Neural cell (in vitro differentiated cells): ENCODE measurements at regions not wholly inside any gene's neighbourhood (a gene's known extent, or its start where the extent isn't known, plus 50 kb on each side); places are given as distances from the start of the nearest gene placed in this dataset.

Experiments used
- H2AFZ ChIP-seq: fragments of 200-600, 300-800 bp; sonication (generic), shearing (Covaris generic); 2 replicates; pipeline ENCODE4 v1.6.0; 2014; ENCODE audit warnings: low read depth, mild to moderate bottlenecking, antibody characterized with exemption, low read length, moderate library complexity
- H3F3A ChIP-seq: fragments of 200-600 bp; shearing (Covaris generic); 2 replicates; pipeline ENCODE4 v1.6.1; 2016; ENCODE audit warnings: mild to moderate bottlenecking, moderate library complexity, mixed read lengths, antibody characterized with exemption, low read length; ENCODE audit not compliant: insufficient read depth, poor library complexity, severe bottlenecking
- H3K27ac ChIP-seq: fragments of 200-600, 300-800 bp; sonication (generic), shearing (Covaris generic); 2 replicates; pipeline ENCODE4 v1.5.1; 2014; ENCODE audit warnings: mild to moderate bottlenecking, low read length, moderate library complexity
- H3K27me3 ChIP-seq: fragments of 300-800, 200-600 bp; sonication (generic), shearing (Covaris generic); 2 replicates; pipeline ENCODE4 v1.6.0; 2014; ENCODE audit warnings: mild to moderate bottlenecking, low read depth, low read length, moderate library complexity; ENCODE audit not compliant: insufficient read depth
- H3K36me3 ChIP-seq: fragments of 300-800, 200-600 bp; sonication (generic), shearing (Covaris generic); 2 replicates; pipeline ENCODE4 v1.5.1; 2014; ENCODE audit warnings: mild to moderate bottlenecking, antibody characterized with exemption, low read length, moderate library complexity; ENCODE audit not compliant: insufficient read depth
- H3K4me2 ChIP-seq: fragments of 300-800, 200-600 bp; sonication (generic), shearing (Covaris generic); 2 replicates; pipeline ENCODE4 v1.6.0; 2014; ENCODE audit warnings: mild to moderate bottlenecking, low read length
- H3K4me3 ChIP-seq: fragments of 300-800, 200-600 bp; sonication (generic), shearing (Covaris generic); 2 replicates; pipeline ENCODE4 v1.5.1; 2014; ENCODE audit warnings: mild to moderate bottlenecking, low read length, moderate library complexity
- H3K79me2 ChIP-seq: fragments of 200-600 bp; shearing (Covaris generic); replicated peaks from 2 replicates; pipeline ENCODE4 v1.6.0; 2014; ENCODE audit warnings: mild to moderate bottlenecking, low read length, moderate library complexity; ENCODE audit not compliant: insufficient read depth
- H3K9ac ChIP-seq: fragments of 300-800, 200-600 bp; sonication (generic), shearing (Covaris generic); 2 replicates; pipeline ENCODE4 v1.6.1; 2016; ENCODE audit warnings: mild to moderate bottlenecking, low read length, mixed read lengths
- H3K9me2 ChIP-seq: fragments of 200-600 bp; shearing (Covaris generic); 2 replicates; pipeline ENCODE4 v1.6.1; 2016; ENCODE audit warnings: mild to moderate bottlenecking, low read length, mixed read lengths; ENCODE audit not compliant: insufficient read depth
- H3K9me3 ChIP-seq: fragments of 200-600, 300-800 bp; sonication (generic), shearing (Covaris generic); 2 replicates; pipeline ENCODE4 v1.6.1; 2016; ENCODE audit warnings: mild to moderate bottlenecking, mixed run types, low read length, moderate library complexity, mixed read lengths
- H4K20me1 ChIP-seq: fragments of 200-600 bp; shearing (Covaris generic); 2 replicates; pipeline ENCODE4 v1.6.1; 2016; ENCODE audit warnings: mild to moderate bottlenecking, mixed run types; ENCODE audit not compliant: insufficient read depth
- EP300 ChIP-seq: fragments of 450-650 bp; conservative IDR thresholded peaks from 2 replicates; pipeline ENCODE4 v1.6.1; 2014; ENCODE audit warnings: antibody characterized with exemption, mild to moderate bottlenecking, moderate library complexity; ENCODE audit not compliant: poor library complexity, severe bottlenecking
- EZH2 ChIP-seq: fragments of 200-600, 300-800 bp; shearing (Covaris generic), sonication (generic); IDR thresholded peaks from 2 replicates; pipeline ENCODE4 v1.6.1; 2014; ENCODE audit warnings: antibody characterized with exemption, low read length, borderline replicate concordance, mild to moderate bottlenecking; ENCODE audit not compliant: insufficient read depth, poor library complexity, severe bottlenecking
- MXI1 ChIP-seq: fragments of 450-650 bp; conservative IDR thresholded peaks from 2 replicates; pipeline ENCODE4 v1.6.1; 2014; ENCODE audit warnings: antibody characterized with exemption, mild to moderate bottlenecking; ENCODE audit not compliant: poor library complexity, severe bottlenecking
- POLR2AphosphoS5 ChIP-seq: IDR thresholded peaks from 2 replicates; pipeline ENCODE4 v1.6.1; 2012
- RAD21 ChIP-seq: fragments of 450-650 bp; conservative IDR thresholded peaks from 2 replicates; pipeline ENCODE4 v1.6.1; 2014; ENCODE audit warnings: antibody characterized with exemption, mild to moderate bottlenecking, moderate library complexity
- SMC3 ChIP-seq: fragments of 450-650 bp; conservative IDR thresholded peaks from 2 replicates; pipeline ENCODE4 v1.6.1; 2014; ENCODE audit warnings: antibody characterized with exemption, mild to moderate bottlenecking, moderate library complexity; ENCODE audit not compliant: poor library complexity
- TAF1 ChIP-seq: IDR thresholded peaks from 2 replicates; pipeline ENCODE4 v1.6.1; 2012; ENCODE audit warnings: low read depth
- TF ChIP-seq, protein P1 (sequence below): IDR thresholded peaks from 2 replicates; pipeline ENCODE4 v1.6.1; 2012; ENCODE audit warnings: borderline replicate concordance
- TF ChIP-seq, protein P2 (sequence below): fragments of 450-650 bp; IDR thresholded peaks from 2 replicates; pipeline ENCODE4 v1.5.1; 2014; ENCODE audit warnings: antibody characterized with exemption, mild to moderate bottlenecking, moderate library complexity; ENCODE audit not compliant: poor library complexity, severe bottlenecking

DNA sequence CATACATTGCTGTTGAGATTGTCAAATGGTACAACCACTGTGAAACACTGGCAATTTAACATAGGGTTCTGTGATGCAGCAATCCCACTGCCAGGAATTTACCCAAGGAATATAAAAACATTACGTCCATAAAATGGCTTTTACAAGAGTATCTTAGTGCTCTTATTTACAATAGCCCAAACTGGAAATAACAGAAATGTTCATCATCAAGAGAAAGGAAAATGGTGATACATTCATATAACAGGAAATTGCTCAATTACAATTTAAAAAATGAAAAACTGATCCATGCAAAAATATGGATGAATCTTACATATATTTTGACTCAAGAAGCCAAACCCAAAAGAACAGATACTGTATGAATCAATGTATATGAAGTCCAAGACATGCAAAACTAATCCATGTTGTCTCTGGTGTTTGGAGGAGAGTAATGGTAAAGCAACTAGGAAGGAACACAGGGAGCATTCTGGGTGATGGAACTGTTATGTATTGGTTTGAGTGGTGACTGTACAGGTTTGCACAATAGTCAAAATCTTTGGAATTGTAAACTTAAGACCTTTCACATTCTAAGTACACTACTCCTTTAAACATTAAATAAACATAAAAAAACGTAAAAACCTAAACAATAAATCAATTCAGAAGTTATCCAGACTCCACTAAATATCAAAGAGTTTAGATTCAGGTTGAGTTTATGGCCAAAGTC lies 104.8 kb upstream of the WDR75 start:
- Histone ChIP-seq H3K27ac (no peak overlapping the region), H3K9me3 (no peaks in the 10 kb centered on the region), H3K9me2 (no peaks in the 10 kb centered on the region), H3F3A (no peaks in the 10 kb centered on the region), H2AFZ (no peak overlapping the region), H3K4me2 (no peak overlapping the region), H3K27me3 (no peaks in the 10 kb centered on the region), H4K20me1 (no peaks in the 10 kb centered on the region), H3K9ac (no peak overlapping the region), H3K79me2 (no peaks in the 10 kb centered on the region), H3K36me3 (no peaks in the 10 kb centered on the region), H3K4me3 (no peak overlapping the region)
- TF ChIP-seq EP300: no peak
- TF ChIP-seq MXI1: no peak
- no peak for TF ChIP-seq POLR2AphosphoS5
- TF ChIP-seq, protein P1, sequence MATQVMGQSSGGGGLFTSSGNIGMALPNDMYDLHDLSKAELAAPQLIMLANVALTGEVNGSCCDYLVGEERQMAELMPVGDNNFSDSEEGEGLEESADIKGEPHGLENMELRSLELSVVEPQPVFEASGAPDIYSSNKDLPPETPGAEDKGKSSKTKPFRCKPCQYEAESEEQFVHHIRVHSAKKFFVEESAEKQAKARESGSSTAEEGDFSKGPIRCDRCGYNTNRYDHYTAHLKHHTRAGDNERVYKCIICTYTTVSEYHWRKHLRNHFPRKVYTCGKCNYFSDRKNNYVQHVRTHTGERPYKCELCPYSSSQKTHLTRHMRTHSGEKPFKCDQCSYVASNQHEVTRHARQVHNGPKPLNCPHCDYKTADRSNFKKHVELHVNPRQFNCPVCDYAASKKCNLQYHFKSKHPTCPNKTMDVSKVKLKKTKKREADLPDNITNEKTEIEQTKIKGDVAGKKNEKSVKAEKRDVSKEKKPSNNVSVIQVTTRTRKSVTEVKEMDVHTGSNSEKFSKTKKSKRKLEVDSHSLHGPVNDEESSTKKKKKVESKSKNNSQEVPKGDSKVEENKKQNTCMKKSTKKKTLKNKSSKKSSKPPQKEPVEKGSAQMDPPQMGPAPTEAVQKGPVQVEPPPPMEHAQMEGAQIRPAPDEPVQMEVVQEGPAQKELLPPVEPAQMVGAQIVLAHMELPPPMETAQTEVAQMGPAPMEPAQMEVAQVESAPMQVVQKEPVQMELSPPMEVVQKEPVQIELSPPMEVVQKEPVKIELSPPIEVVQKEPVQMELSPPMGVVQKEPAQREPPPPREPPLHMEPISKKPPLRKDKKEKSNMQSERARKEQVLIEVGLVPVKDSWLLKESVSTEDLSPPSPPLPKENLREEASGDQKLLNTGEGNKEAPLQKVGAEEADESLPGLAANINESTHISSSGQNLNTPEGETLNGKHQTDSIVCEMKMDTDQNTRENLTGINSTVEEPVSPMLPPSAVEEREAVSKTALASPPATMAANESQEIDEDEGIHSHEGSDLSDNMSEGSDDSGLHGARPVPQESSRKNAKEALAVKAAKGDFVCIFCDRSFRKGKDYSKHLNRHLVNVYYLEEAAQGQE: no peak
- TF ChIP-seq TAF1: no peak
- TF ChIP-seq SMC3: no peak
- TF ChIP-seq, protein P2, sequence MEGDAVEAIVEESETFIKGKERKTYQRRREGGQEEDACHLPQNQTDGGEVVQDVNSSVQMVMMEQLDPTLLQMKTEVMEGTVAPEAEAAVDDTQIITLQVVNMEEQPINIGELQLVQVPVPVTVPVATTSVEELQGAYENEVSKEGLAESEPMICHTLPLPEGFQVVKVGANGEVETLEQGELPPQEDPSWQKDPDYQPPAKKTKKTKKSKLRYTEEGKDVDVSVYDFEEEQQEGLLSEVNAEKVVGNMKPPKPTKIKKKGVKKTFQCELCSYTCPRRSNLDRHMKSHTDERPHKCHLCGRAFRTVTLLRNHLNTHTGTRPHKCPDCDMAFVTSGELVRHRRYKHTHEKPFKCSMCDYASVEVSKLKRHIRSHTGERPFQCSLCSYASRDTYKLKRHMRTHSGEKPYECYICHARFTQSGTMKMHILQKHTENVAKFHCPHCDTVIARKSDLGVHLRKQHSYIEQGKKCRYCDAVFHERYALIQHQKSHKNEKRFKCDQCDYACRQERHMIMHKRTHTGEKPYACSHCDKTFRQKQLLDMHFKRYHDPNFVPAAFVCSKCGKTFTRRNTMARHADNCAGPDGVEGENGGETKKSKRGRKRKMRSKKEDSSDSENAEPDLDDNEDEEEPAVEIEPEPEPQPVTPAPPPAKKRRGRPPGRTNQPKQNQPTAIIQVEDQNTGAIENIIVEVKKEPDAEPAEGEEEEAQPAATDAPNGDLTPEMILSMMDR: no peak
- TF ChIP-seq RAD21: no peak
- TF ChIP-seq EZH2: no peak

DNA sequence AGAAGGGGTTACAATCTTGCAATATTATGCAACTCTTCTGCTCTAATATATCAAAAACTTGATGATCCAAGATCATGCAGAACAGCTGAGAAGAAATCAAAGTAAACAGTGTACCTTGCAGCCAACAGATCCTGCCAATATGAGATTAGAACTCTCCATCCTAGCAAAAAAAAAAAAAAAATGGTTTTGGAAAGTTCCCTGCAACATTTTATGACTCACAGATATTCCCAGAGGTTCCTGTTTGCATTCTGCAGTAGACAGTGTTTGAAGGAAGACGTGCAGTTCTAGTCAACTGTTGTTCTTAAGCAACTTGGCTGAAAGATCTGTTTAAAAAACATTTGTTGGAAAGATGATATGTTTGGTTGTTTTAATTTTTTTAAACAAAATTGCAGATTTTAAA lies 103.6 kb upstream of the WDR75 start:
- Histone ChIP-seq H3K9me2 (no peaks in the 10 kb centered on the region), H3K27me3 (no peaks in the 10 kb centered on the region), H3K4me3 (no peak overlapping the region), H4K20me1 (no peaks in the 10 kb centered on the region), H3K9ac (no peak overlapping the region), H3K36me3 (no peaks in the 10 kb centered on the region), H3K4me2 (no peak overlapping the region), H3K79me2 (no peaks in the 10 kb centered on the region), H3F3A (no peaks in the 10 kb centered on the region), H3K9me3 (no peaks in the 10 kb centered on the region), H2AFZ (no peak overlapping the region), H3K27ac (no peak overlapping the region)
- no peak for TF ChIP-seq MXI1
- TF ChIP-seq EZH2: no peak
- no peak for TF ChIP-seq EP300
- TF ChIP-seq, protein P2: no peak
- TF ChIP-seq, protein P1: no peak
- no peak for TF ChIP-seq RAD21
- no peak for TF ChIP-seq SMC3
- no peak for TF ChIP-seq POLR2AphosphoS5
- TF ChIP-seq TAF1: no peak
